MM.1S (cell line): ENCODE measurements at regions not wholly inside any gene's neighbourhood (a gene's known extent, or its start where the extent isn't known, plus 50 kb on each side); places are given as distances from the start of the nearest gene placed in this dataset.

Experiments used
- CTCF ChIP-seq: fragments of 300-600 bp; sonication (generic); IDR thresholded peaks from 2 replicates; pipeline ENCODE4 v1.5.1; 2016; ENCODE audit warnings: antibody characterized with exemption, low read length, mixed read lengths
- EZH2 ChIP-seq: fragments of 300-600 bp; sonication (generic); optimal IDR thresholded peaks from 2 replicates; pipeline ENCODE3; 2017; ENCODE audit warnings: low read depth, mild to moderate bottlenecking, antibody characterized with exemption, low read length, mixed read lengths
- EZH2phosphoT487 ChIP-seq: fragments of 300-600 bp; sonication (generic); IDR thresholded peaks from 2 replicates; pipeline ENCODE4 v1.6.1; 2018; ENCODE audit warnings: antibody characterized with exemption, low read length

- TF ChIP-seq EZH2 (no peak), CTCF (no peak), EZH2phosphoT487 (no peak)
Observed at GRCh38 chr6:131488780-131489179, 84.2 kb upstream of the ARG1 start.
